ENCODE measurements at regions not wholly inside any gene's neighbourhood (a gene's known extent, or its start where the extent isn't known, plus 50 kb on each side); places are given as distances from the start of the nearest gene placed in this dataset.

- no peak for FAIRE-seq
- peaks cover 2% of the 10 kb centered on the region for H3K27me3 ChIP-seq (ENCODE audit: control insufficient read depth, insufficient read depth, low read length)
- no peaks in the 10 kb centered on the region for H3K36me3 ChIP-seq (ENCODE audit: control insufficient read depth, insufficient read depth, low read length)
- TF ChIP-seq CTCF (IDR thresholded peaks at IDR 0.05; ENCODE audit: insufficient read depth, low read length, severe bottlenecking) = no peak
- no peak for DNase-seq (ENCODE audit: low read depth)
- no peak overlapping the region for H3K4me3 ChIP-seq (ENCODE audit: low read depth, low read length)
Observed at GRCh38 chr5:68798877-68799843, 294.7 kb upstream of the SLC30A5 start.

- no peak for FAIRE-seq
- TF ChIP-seq CTCF (IDR thresholded peaks at IDR 0.05; ENCODE audit: insufficient read depth, low read length, severe bottlenecking) = no peak
Observed at GRCh38 chr5:68802430-68802829, 291.4 kb upstream of the SLC30A5 start.

GRCh38 chr5:68803881-68804319 lies 289.9 kb upstream of the SLC30A5 start:
- DNase-seq (ENCODE audit: low read depth) = no peak

More at GRCh38 chr5:68802430-68802829, 291.4 kb upstream of the SLC30A5 start:
- DNase-seq (ENCODE audit: low read depth) = no peak
- no peak overlapping the region for H3K4me3 ChIP-seq (ENCODE audit: low read depth, low read length)
- no peaks in the 10 kb centered on the region for H3K27me3 ChIP-seq (ENCODE audit: control insufficient read depth, insufficient read depth, low read length)
- H3K36me3 ChIP-seq (ENCODE audit: control insufficient read depth, insufficient read depth, low read length) = no peaks in the 10 kb centered on the region

GRCh38 chr5:68804343-68804742 lies 289.5 kb upstream of the SLC30A5 start:
- no peak overlapping the region for H3K4me3 ChIP-seq (ENCODE audit: low read depth, low read length)
- no peaks in the 10 kb centered on the region for H3K36me3 ChIP-seq (ENCODE audit: control insufficient read depth, insufficient read depth, low read length)
- DNase-seq (ENCODE audit: low read depth) (no peak), FAIRE-seq (no peak)
- H3K27me3 ChIP-seq (ENCODE audit: control insufficient read depth, insufficient read depth, low read length) = no peaks in the 10 kb centered on the region
- TF ChIP-seq CTCF (IDR thresholded peaks at IDR 0.05; ENCODE audit: insufficient read depth, low read length, severe bottlenecking) = no peak

More at GRCh38 chr5:68803881-68804319, 289.9 kb upstream of the SLC30A5 start:
- no peaks in the 10 kb centered on the region for H3K36me3 ChIP-seq (ENCODE audit: control insufficient read depth, insufficient read depth, low read length)
- FAIRE-seq = no peak
- no peaks in the 10 kb centered on the region for H3K27me3 ChIP-seq (ENCODE audit: control insufficient read depth, insufficient read depth, low read length)
- TF ChIP-seq CTCF (IDR thresholded peaks at IDR 0.05; ENCODE audit: insufficient read depth, low read length, severe bottlenecking) = no peak
- H3K4me3 ChIP-seq (ENCODE audit: low read depth, low read length) = no peak overlapping the region

GRCh38 chr5:68805444-68805843 lies 288.4 kb upstream of the SLC30A5 start:
- no peak for TF ChIP-seq CTCF (IDR thresholded peaks at IDR 0.05; ENCODE audit: insufficient read depth, low read length, severe bottlenecking)
- FAIRE-seq = no peak
- DNase-seq (ENCODE audit: low read depth) = no peak
- Histone ChIP-seq H3K4me3 (ENCODE audit: low read depth, low read length) (no peak overlapping the region), H3K36me3 (ENCODE audit: control insufficient read depth, insufficient read depth, low read length) (no peaks in the 10 kb centered on the region), H3K27me3 (ENCODE audit: control insufficient read depth, insufficient read depth, low read length) (no peaks in the 10 kb centered on the region)

Data from bronchial epithelial cell (primary cell).